HepG2 (cell line): ENCODE measurements at regions not wholly inside any gene's neighbourhood (a gene's known extent, or its start where the extent isn't known, plus 50 kb on each side); places are given as distances from the start of the nearest gene placed in this dataset.

Experiments
- ATM ChIP-seq: fragments of 450-650 bp; IDR thresholded peaks from 2 replicates; pipeline ENCODE4 v1.7.1; 2017; ENCODE audit warnings: mild to moderate bottlenecking, borderline replicate concordance
- CHCHD3 ChIP-seq: sonication (generic); formaldehyde crosslinking; IDR thresholded peaks from 2 replicates; pipeline ENCODE4 v1.8.0; 2022; ENCODE audit warnings: mild to moderate bottlenecking, missing genetic modification reagents, moderate library complexity
- GLMP ChIP-seq: sonication (generic); formaldehyde crosslinking; IDR thresholded peaks from 2 replicates; pipeline ENCODE4 v1.9.0; 2021; ENCODE audit warnings: missing genetic modification reagents, mild to moderate bottlenecking, borderline replicate concordance
- GZF1 ChIP-seq: sonication (generic); formaldehyde crosslinking; IDR thresholded peaks from 2 replicates; pipeline ENCODE4 v1.5.1; 2020; ENCODE audit warnings: mild to moderate bottlenecking, missing genetic modification reagents
- IKZF5 ChIP-seq: IDR thresholded peaks from 2 replicates; pipeline ENCODE4 v1.6.1; 2018; ENCODE audit warnings: missing genetic modification reagents, mild to moderate bottlenecking, missing compliant biosample characterization
- MAFF ChIP-seq: IDR thresholded peaks from 2 replicates; pipeline ENCODE4 v1.6.1; 2011; ENCODE audit warnings: low read depth, low read length, improper control_type of control experiment
- MED8 ChIP-seq: sonication (generic); formaldehyde crosslinking; IDR thresholded peaks from 2 replicates; pipeline ENCODE4 v1.8.1; 2023; ENCODE audit warnings: mild to moderate bottlenecking, missing genetic modification reagents; ENCODE audit not compliant: insufficient replicate concordance
- PHF5A ChIP-seq: IDR thresholded peaks from one replicate; pipeline ENCODE4 v1.6.1; 2018; ENCODE audit warnings: low read depth, missing genetic modification reagents; ENCODE audit not compliant: unreplicated experiment
- SAFB2 ChIP-seq: sonication (generic); formaldehyde crosslinking; IDR thresholded peaks from 2 replicates; pipeline ENCODE4 v1.5.1; 2020; ENCODE audit warnings: missing genetic modification reagents, low read depth, mild to moderate bottlenecking, borderline replicate concordance
- SIN3A ChIP-seq: IDR thresholded peaks from 2 replicates; pipeline ENCODE4 v1.6.1; 2011; ENCODE audit warnings: low read depth, mild to moderate bottlenecking, control low read depth, low read length, borderline replicate concordance
- SOX13 ChIP-seq, 3 experiments: fragments of 450-650 bp in 1 of 3; sonication (generic) in 1 of 3; formaldehyde crosslinking in 1 of 3; IDR thresholded peaks in 2 of 3; conservative IDR thresholded peaks in 1 of 3; 2 replicates each; pipeline versions ENCODE4 v1.5.0 to v1.6.1; 2016 to 2020; ENCODE audit warnings: antibody characterized with exemption in 1 of 3, mild to moderate bottlenecking in 1 of 3, missing compliant biosample characterization in 1 of 3, missing genetic modification reagents in 1 of 3, moderate library complexity in 1 of 3
- TOE1 ChIP-seq: sonication (generic); formaldehyde crosslinking; IDR thresholded peaks from 2 replicates; pipeline ENCODE4 v1.4.0; 2020; ENCODE audit warnings: mild to moderate bottlenecking, missing genetic modification reagents
- TRIM24 ChIP-seq: sonication (generic); formaldehyde crosslinking; IDR thresholded peaks from 2 replicates; pipeline ENCODE4 v1.8.0; 2022; ENCODE audit warnings: mild to moderate bottlenecking, missing genetic modification reagents
- ZBTB3 ChIP-seq: sonication (generic); formaldehyde crosslinking; IDR thresholded peaks from 2 replicates; pipeline ENCODE4 v1.4.0; 2020; ENCODE audit warnings: low read depth, mild to moderate bottlenecking, moderate library complexity, missing genetic modification reagents, borderline replicate concordance
- ZBTB4 ChIP-seq: sonication (generic); formaldehyde crosslinking; IDR thresholded peaks from 2 replicates; pipeline ENCODE4 v1.4.0; 2020; ENCODE audit warnings: missing genetic modification reagents, mild to moderate bottlenecking, borderline replicate concordance
- ZNF235 ChIP-seq: sonication (generic); formaldehyde crosslinking; IDR thresholded peaks from 2 replicates; pipeline ENCODE4 v1.8.1; 2023; ENCODE audit warnings: mild to moderate bottlenecking, missing genetic modification reagents, borderline replicate concordance
- ZNF597 ChIP-seq: sonication (generic); formaldehyde crosslinking; IDR thresholded peaks from 2 replicates; pipeline ENCODE4 v1.5.0; 2020; ENCODE audit warnings: missing genetic modification reagents
- ZNF776 ChIP-seq: sonication (generic); formaldehyde crosslinking; IDR thresholded peaks from 2 replicates; pipeline ENCODE4 v1.4.0; 2020; ENCODE audit warnings: mild to moderate bottlenecking, missing genetic modification reagents
- ZSCAN22 ChIP-seq: sonication (generic); formaldehyde crosslinking; IDR thresholded peaks from 2 replicates; pipeline ENCODE4 v1.4.0; 2020; ENCODE audit warnings: mild to moderate bottlenecking, missing genetic modification reagents
- ZZZ3 ChIP-seq: sonication (generic); formaldehyde crosslinking; IDR thresholded peaks from 2 replicates; pipeline ENCODE4 v1.4.0; 2020; ENCODE audit warnings: missing genetic modification reagents, mild to moderate bottlenecking, borderline replicate concordance

GRCh38 chr9:113652355-113653152, 189.0 kb downstream of the RGS3 start (continued):
- TF ChIP-seq ZBTB4 (CRISPR knock-in tag) (0 out of 2 replicates have a peak, but pooled peaks have one; percentile 64), SIN3A (no peak), ZBTB3 (no peak), SAFB2 (CRISPR knock-in tag) (no peak), MAFF (no peak), CHCHD3 (CRISPR knock-in tag) (0 out of 2 replicates have a peak, but pooled peaks have one; percentile 41), IKZF5 (CRISPR knock-in tag) (peak; percentile 93; the same call in 1 of the 2 replicates), ZNF776 (no peak), ZZZ3 (CRISPR knock-in tag) (no peak), ZSCAN22 (CRISPR knock-in tag) (no peak), GLMP (CRISPR knock-in tag) (no peak), GZF1 (CRISPR knock-in tag) (no peak), TRIM24 (0 out of 2 replicates have a peak, but pooled peaks have one; percentile 65), PHF5A (CRISPR knock-in tag) (peak; percentile 87), ZNF597 (CRISPR knock-in tag) (no peak), TOE1 (peak; percentile 76; the same call in 1 of the 2 replicates), SOX13 (IDR thresholded peaks at IDR 0.05) (peak; percentile 67; the same call in 1 of the 2 replicates), SOX13 (CRISPR knock-in tag; conservative IDR thresholded peaks at IDR 0.05 in 1 of 2, IDR thresholded peaks at IDR 0.05 in 1 of 2) (peak in 1 of 2 experiments; percentile 92; a peak in 2 of 4 replicates), ATM (no peak), ZNF235 (CRISPR knock-in tag) (no peak), MED8 (CRISPR knock-in tag) (no peak)
